ENCODE measurements at regions not wholly inside any gene's neighbourhood (a gene's known extent, or its start where the extent isn't known, plus 50 kb on each side); places are given as distances from the start of the nearest gene placed in this dataset.

DNA sequence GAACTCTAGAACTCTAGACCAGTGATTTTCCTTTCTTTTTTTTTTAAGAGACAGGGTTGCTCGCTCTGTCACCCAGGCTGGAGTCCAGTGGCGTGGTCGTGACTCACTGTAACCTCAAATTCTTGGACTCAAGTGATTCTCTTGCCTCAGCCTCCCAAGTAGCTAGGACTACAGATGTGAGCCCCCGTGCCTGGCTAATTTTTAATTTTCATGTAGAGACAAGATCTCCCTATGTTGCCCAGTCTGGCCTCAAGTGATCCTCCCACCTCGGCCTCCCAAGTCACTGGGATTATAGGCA is 359.6 kb downstream of the SHQ1 start:
- no peak for DNase-seq

DNA sequence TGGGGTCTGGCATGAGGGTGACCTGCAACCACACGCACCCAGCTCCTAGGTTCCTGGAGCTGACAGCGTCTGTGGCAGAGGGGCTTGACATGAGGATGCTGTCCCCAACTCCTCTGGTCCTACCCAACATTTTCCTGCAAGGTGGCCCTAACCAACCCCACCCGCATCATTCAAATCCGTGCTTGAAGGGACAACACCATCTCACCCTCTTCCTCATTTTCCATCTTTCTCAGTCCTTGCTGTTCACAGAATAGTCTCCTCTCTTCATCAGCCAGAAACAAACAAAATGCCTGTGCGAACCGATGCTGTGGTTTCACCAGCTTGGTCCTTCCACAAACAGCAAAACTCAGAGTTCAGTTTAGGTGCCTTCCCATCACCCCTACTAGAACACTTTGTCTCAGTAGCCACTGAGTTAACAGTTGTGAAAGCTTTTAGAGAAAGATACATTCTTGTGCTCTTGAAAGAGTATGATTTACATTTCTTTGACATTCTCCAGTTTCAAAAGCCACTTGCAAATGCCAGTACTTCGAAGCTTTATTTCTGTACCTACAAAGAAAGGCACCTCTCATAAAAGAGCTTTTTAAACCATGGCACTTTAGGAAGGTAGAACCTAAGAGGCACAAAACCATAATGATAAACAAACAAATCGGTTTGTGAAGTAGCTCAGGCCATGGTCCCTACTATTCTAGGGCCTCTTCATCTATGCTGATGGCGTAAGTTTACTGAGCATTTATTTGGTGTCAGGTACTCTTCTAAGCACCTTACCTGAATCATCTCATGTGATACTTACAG is 360.1 kb downstream of the SHQ1 start:
- no peak for DNase-seq

DNA sequence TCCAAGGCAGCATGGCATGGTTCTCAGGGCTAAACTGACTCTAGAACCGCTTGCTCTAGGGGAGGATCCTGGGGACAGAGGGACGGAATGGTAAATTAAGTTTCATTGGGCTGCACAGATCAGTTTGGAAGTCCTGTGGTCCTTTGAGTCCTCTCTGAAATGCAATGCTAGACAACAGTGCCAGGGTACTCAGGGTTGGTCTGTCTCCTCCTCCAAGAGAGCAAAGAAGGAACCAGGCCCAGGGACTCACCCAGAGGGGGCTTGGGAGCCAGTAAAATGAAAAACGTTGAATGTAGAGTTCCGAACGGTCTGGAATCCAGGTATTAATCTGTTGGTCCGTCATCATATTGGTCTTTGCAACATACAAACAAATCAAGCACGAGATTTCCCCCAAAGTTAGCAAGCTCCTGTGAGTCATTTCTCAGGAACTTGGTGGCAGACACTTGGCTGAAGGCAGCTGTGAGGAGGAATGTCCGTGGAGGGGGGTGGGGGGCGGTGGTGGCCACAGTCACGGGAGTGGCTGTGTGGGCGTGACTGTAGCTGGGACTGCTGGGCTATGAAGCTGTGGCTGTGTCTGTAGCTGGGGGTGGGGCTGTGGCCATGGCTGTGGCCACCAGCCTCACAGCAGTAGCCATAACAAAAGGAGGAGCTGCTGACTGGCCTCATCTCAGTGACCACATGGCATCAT is 361.0 kb downstream of the SHQ1 start:
- no peak for DNase-seq

DNA sequence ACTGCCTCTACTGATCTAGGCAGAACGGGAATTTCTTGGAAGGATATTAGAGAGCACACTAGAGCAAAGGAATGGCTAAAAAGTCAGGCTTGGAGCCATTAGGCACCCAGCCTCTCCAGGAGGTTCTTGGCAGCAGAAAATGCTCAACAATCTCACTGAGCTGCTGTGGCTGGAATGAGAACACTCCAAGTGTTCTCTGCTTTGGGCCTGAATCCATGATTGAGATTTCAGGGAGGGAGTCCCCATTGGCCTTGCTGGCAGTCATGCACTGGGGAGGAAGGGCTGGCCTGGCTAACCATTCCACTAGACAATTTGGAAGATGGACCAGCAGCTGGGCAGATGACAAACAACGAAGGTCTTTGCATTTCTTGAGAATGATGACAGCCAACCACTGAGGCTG is 362.6 kb downstream of the SHQ1 start:
- no peak for DNase-seq

DNA sequence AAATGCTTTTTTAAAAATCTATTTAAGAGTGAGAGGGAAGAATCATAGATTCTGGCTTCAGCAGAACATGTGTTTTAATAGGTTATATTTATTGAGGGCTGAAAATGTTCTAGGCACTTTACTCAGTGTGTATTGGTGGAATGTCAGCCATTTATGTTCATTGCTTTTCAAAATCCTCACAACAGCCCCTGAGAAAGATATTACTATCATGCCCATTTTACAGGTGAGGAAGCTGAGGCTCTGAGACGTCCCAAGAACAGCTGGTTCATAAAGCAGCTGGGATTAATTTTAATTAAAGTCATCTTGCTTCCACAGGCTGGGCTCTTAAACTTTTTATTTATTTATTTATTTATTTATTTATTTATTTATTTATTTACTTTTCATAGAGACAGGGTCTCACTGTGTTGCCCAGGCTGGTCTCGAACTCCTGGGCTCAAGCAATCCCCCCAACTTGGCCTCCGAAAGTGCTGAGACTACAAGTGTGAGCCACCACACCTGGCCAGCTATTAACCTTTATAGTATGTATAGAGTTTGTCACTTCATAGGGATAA is 364.6 kb downstream of the SHQ1 start:
- DNase-seq = no peak

DNA sequence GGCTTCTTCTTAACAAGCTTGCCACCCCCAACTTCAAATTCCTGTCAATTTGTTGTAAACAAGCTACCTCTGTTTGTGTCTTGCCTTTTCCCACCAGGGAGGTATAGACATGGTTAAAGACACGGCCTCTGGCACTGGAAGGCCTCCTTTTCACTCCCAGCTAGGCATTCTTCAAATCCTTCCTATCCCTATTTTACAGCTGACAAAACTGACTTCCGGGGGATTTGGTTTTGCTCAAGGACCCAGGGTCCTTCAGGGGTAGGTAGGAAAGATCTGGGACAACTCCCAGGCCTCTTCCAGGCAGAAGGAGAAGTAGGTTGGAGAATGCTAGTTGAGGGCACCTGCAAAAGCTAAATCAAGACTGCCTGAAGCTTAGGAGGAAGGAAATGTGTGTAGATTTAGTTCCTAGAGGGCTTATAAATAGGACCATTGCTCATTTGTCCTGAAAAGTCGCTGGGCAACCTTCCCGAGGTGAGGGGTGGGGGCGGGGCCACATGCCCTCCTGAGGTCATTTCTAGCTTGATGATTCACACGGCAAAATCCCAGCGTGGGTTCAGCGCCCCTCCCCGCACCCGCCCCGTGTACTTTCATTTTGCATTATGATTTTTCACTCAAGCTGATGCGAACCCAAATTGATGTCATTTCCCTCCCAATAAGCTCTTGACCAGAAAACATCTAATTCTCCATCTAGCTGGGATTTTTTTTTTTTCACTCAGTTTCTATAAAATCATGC is 365.5 kb downstream of the SHQ1 start:
- DNase-seq = no peak

DNA sequence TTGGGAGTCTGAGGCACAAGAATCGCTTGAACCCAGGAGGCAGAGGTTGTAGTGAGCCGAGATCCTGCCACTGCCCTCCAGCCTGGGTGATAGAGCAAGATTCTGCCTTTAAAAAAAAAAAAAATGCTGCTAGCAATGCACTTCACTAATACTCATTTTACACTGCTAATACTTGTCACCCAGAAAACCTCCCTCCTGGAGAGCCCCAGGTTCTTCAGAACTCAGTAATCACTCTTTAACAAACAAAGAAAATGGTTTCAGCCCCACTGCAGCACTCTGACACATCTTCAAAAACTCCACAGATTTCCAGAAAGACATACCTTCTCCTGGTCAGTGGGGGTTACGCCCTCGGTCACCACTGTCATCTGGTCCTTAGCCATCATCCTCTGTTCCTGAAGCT is 366.7 kb downstream of the SHQ1 start:
- DNase-seq = no peak

DNA sequence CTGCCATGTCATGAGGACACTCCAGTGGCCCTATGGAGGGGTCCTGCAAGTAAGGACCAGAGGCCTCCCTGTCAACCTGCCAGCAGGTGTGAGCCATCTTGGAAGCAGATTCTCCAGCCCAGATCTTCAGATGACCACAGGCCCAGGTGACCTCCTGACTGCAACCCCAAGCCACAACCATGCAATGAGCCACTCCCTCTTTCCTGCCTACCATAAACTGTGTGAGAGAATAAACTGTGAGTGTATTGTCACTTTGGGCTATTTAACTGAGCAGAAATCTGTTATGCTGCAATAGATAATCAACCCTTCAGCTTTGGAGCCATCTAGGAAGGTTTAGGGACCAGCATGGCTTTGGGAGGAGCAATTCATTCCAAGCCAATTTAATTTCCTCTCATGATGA is 367.9 kb downstream of the SHQ1 start:
- DNase-seq = no peak

DNA sequence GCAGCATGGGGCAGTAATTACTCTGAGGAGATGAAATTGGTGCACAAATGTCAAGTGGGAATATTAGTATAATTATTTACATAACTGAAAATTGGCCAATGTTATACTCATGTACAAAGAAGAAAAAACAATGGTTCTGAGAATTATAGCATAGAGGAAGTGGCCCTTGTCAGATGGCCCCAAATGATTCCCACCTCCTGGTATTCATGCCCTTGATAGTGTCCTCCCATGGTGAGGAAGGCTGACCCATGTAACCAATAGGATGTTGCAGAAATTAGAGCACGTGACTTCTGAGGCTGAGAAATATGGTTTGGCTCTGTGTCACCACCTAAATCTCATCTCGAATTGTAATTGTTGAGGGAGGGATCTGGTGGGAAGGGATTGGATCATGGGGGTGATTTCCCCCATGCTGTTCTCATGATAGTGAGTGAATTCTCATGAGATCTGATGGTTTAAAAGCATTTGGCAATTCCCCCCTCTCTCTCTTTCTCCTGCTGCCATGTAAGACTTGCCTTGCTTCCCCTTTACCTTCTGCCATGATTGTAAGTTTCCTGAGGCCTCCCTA is 368.5 kb downstream of the SHQ1 start:
- DNase-seq = no peak

DNA sequence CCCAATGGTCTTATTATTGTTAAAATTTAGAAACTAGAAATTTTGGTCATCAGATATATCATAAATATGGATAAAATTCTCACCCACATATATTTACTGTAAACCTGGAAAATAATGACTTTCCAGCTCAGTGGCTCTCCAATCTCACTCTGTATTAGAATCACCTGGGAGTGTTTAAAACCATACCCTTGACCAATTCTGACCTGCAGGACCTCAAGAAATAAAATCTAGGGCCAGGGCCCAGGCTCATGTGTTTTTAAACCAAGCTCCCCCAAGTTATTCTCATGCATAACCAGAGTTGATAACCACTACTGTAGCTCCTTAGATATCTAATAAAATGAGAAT is 372.1 kb downstream of the SHQ1 start:
- no peak for DNase-seq

DNA sequence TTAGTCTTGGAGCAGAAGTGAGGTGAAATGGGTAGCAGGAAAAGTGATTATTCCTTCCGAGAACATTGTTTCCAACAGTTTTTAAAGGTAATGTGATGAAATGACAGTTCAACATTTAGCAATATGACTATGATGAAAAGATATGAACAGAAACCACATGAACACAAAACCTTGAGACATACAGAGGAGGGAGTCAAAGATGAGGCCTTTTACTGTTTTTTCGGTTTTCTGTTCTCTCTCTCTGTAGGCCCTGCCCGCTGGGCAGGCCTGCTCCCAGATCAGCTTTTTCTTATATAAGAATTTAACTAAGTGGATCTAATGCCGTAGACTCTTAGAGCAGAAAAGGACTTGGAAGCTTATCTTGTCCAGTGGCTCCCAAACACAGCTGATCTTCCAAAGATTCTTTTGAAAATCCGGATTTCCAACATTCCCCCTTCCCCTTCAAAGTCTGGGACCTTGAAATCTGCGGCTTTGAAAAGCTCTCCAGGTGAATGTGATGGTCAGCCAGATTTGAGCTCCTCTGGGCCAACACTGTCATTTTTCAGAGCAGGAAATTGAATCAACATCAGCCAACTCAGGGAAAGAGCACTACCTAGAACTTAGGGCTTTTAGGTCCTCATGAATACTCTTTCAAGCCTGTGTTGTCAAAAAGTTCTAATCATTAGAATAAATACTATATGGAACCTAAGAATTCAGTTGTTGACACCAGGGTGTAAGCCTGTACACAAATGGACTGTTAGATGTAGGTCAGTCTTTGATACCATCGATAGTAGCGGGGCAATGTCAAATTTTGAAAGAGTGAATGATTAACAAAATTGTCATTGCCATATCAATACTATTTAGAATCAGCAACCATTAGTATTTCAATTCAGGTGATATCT is 372.7 kb downstream of the SHQ1 start:
- DNase-seq = no peak

DNA sequence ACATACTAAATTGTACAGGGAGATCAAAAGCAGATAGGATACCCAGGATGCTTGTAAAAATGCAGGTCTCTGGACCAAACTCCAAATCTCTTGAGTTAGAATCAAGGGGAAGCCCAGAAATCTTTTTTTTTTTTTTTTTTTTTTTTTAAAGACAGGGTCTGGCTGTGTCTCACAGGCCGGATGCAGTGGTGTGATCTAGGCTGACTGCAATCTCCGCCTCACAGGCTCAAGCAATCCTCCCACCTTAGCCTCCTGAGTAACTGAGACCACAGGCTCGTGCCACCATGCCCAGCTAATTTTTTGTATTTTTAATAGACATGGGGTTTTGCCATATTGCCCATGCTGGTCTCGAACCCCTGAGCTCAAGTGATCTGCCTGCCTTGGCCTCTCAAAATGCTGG is 373.5 kb downstream of the SHQ1 start:
- no peak for DNase-seq

DNA sequence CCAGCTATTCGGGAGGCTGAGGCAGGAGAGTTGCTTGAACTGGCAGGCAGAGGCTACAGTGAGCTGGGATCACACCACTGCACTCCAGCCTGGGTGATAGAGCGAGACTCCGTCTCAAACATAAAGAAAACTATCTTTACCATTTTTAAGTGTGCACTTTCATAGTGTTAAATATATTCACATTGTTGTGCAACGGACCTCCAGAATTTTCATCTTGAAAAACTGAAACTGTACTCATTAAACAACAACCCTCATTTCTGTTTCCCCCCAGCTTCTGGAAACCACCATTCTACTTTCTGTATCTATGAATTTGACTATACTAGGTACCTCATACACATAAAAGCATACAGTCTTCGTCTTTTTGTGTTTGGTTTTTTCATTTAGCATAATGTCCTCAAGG is 375.1 kb downstream of the SHQ1 start:
- no peak for DNase-seq

DNA sequence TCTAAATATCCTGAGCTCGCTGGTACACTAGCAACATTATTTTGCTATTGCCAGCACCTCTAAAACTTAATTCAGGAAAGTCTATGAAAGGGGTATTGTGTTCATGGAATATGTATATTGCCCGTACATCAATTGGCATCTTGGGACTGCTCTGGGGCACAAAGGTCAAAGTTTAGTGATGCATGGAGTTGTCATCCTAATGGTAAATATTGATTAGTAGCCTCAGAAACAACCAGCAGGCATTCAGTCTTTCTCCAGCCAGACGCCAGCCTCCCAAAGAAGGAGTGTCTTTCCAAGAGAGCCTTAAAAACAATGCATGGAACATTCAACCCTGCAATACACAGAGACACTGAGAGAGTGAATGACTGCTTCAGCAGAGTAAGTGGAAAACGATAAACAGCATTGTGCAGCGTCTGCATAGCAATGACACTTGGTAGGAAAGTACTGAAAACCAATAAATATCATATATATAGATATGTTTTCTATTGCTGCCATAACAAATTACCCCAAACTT is 377.3 kb downstream of the SHQ1 start:
- DNase-seq = no peak

DNA sequence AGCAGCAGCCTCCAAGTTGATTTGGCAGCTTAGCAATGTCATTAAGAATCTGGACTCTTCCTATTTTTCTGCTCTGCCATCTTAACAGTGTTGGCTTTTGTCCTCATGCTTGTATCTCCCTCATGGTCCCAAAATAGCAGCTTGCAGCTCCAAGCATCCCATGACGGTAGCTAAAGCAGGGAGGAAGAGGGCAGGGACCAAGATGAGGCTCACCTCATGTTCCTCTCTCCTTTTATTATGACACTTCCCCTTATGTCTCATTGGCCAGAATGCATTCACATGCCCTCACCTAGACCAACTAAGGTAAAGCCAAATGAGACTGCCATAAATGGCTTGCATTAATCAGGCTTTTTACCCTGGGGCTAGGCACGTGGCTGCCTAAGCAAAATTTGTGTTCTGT is 382.4 kb downstream of the SHQ1 start:
- no peak for DNase-seq

DNA sequence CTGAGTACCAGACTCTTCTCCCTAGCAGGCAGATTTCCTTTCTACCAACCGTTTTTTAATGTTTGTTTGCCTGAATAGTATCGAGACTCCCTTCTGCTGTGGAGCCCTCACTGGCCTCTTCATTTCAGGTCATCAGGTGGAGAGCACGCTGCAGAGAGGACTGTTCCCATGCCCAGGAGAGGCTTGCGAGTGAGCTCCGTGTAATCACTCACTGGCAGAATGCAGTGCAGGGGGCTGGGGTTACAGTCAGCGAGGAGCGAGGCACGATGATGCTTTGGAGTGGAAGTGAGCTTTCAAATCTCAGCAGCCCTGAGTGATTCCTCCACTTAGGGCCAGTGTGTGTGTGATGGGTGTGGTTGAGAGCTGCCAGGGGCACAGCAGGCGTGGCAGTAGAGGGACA is 385.2 kb downstream of the SHQ1 start:
- no peak for DNase-seq

DNA sequence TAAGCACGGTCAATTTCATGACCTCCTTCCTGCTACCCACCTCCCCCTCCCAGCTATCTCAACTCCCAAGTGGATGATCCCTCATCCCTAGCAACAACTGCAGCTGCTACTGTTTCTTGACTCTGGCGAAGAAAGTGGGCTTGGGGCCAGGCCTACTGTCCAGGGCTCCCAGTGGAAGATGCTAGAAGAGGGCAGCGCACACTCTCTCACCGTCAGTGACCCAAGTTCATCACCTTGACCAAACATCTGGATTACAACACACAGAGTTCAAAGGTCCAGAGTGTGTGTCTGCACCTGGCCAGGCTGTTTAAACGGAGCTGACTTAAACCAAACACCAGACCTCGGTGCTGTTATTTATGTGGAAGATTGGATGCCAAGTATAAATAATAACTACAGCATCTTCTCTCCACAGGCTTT is 385.6 kb downstream of the SHQ1 start:
- peak; percentile 70 for DNase-seq

DNA sequence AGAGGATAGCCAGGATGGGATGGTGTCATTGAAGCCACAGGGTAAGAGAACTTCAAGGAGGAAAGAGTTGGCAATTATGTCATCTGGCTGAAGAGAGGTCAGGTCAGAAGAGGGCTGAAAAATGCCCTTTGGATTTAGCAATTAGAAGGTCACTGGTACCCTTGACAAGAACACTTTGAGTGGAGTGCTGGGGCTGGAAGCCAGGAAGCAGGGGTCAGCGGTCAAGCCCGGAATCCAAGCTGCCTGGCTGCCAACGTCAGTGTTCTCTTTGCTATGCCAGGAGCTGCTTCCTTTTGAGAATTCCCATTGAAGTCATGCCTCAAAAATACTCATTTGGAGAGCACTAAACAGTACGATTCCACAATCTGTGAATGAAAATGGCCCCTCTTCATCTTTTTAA is 386.5 kb downstream of the SHQ1 start:
- no peak for DNase-seq

DNA sequence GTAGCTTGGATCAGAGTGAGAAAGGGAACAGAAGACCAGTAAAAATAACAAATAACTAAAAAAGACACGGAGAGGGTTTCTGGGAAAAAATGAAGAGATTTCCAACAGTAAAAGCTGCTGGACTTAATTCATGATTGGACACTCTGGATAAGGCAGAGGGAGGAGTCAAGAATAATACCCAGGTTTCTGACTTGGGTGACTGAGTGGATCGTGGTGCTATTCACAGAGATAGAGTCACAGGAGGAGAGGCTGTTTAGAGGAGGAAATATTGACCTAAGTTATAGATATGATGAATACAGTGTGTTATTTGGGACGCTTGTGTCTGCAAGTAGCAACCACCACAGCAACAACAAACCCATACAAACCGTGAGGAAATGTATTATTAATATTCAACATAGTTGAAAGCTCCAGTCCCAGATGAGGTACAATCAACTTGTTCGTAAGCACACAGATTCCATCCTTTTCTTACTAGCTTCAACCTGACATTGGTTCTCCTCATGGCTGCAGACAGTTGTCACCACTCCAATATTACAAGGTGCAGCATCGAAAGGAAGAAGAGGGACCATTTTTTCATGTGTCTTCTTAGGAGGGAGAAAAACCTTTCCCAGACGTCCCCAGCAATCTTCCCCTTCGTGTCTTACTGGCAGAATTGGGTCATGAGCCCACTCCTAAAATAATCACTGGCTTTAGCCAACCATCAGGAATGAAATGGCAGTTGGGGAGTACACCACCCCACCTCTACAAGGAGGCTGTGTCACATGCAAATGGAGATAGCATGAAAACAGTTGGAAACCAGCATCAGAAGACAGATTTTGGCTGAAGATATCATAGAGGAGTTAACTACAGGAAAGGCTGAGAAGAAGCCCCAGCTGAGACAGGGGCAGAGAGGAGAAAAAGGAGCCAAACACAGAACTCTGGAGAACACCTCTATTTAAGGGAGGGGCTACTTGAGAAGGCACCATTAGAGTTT is 387.8 kb downstream of the SHQ1 start:
- DNase-seq = no peak

DNA sequence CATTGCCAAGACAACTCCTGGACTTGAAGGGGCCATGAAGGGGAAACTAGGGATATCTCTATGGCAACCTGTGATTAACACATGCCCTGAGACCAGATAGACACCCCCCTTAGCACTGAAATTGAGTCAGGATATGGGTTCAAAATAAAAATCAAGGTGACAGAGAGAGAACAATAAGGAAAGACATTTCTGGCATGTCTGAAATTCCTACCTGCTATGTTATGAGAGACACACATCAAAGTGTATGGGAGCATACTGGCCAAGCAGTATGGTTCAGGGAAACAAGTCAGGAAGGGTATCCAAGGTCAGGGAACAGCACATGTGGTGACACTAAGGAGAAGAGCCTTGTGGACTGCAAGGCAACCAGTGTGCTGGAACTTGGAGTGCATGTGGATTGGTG is 388.7 kb downstream of the SHQ1 start:
- no peak for DNase-seq

DNA sequence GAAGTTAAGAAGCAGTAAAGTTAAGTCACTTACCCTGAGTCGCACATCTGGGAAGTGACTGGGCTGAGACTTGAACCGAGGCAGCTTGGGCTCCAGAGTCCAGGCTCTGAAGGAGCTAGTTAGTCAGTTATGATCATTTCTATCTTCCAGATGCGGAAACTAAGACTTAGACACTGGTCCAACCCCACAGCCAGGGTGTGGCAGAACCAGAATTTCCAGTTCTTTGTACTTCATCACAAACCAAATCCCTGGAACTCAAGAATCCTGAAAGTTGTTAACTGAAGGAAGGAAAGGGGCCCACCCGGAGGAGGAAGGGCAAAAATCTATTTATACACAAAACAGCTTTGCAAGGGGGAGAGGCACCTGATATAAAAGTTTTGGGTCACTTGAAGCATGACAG is 389.9 kb downstream of the SHQ1 start:
- DNase-seq = no peak

All from hindlimb muscle (tissue), 1 donor.